NCI-H446 treated with DMSO at 0.1 percent for 48 hours (cell line): ENCODE measurements at regions not wholly inside any gene's neighbourhood (a gene's known extent, or its start where the extent isn't known, plus 50 kb on each side); places are given as distances from the start of the nearest gene placed in this dataset.

Experiments used
- DNase-seq: peaks from one replicate; lab custom pipeline; 2025; lab: John Stamatoyannopoulos, UW

GRCh38 chr7:19853261-19853832 lies 79.9 kb upstream of the TMEM196 start:
- no peak for DNase-seq

- no peak for DNase-seq
These were observed 78.8 kb upstream of the TMEM196 start for GRCh38 chr7:19852192-19852591.

GRCh38 chr7:19851504-19851903 lies 78.1 kb upstream of the TMEM196 start:
- no peak for DNase-seq

GRCh38 chr7:19834566-19834965 lies 61.1 kb upstream of the TMEM196 start:
- DNase-seq: no peak

GRCh38 chr7:19830604-19831003 lies 57.2 kb upstream of the TMEM196 start:
- no peak for DNase-seq
